SK-N-SH (cell line): ENCODE measurements at regions not wholly inside any gene's neighbourhood (a gene's known extent, or its start where the extent isn't known, plus 50 kb on each side); places are given as distances from the start of the nearest gene placed in this dataset.
A peak's percentile ranks its signal among the peaks of the same experiment; 100 is the strongest.

Experiments
- CTCF ChIA-PET: fragments of 300-600, 350-600 bp; formaldehyde crosslinking; extraction: SDS; loops from one replicate; lab custom pipeline; 2021; lab: Yijun Ruan, JAX
- POLR2A ChIA-PET: fragments of 350-600 bp; sonication (Branson Sonifier 250); formaldehyde crosslinking; extraction: SDS; loops from one replicate; lab custom pipeline; 2020; ENCODE audit warnings: antibody characterized with exemption, inconsistent platforms; lab: Yijun Ruan, JAX
- DNase-seq: peaks from one replicate; pipeline ENCODE4 v3.0.0; 2012
- H2AFZ ChIP-seq: fragments of 200-600 bp; sonication (generic); 2 replicates; pipeline ENCODE4 v1.8.1; 2016; ENCODE audit warnings: antibody characterized with exemption, mild to moderate bottlenecking, low read depth
- H3F3A ChIP-seq: fragments of 200-600 bp; sonication (generic); replicated peaks from 2 replicates; pipeline ENCODE3; 2016; ENCODE audit warnings: antibody characterized with exemption, mild to moderate bottlenecking; ENCODE audit not compliant: insufficient read depth
- H3K27ac ChIP-seq, 2 experiments: fragments of 200-500 bp in 1 of 2; fragments of 200-600 bp in 1 of 2; sonication (Bioruptor generic) in 1 of 2; sonication (generic), shearing (Covaris generic) in 1 of 2; 2 replicates each; pipeline versions ENCODE4 v1.5.1 to v1.6.1; 2014 to 2016; ENCODE audit warnings: low read depth in 2 of 2, inconsistent platforms in 1 of 2, low read length in 1 of 2, mild to moderate bottlenecking in 1 of 2, mixed read lengths in 1 of 2
- H3K27me3 ChIP-seq: fragments of 200-600 bp; sonication (generic), shearing (Covaris generic); 2 replicates; pipeline ENCODE4 v1.6.1; 2016; ENCODE audit warnings: mixed run types; ENCODE audit not compliant: insufficient read depth
- H3K36me3 ChIP-seq, 2 experiments: fragments of 200-500 bp in 1 of 2; fragments of 200-600 bp in 1 of 2; sonication (Bioruptor generic) in 1 of 2; sonication (generic) in 1 of 2; replicated peaks in 1 of 2; 2 replicates each; pipeline versions ENCODE3 to v1.5.1; 2014 to 2016; ENCODE audit warnings: low read length in 1 of 2, mild to moderate bottlenecking in 1 of 2; ENCODE audit not compliant: insufficient read depth in 2 of 2, control insufficient read depth in 1 of 2
- H3K4me1 ChIP-seq, 2 experiments: fragments of 200-500 bp in 1 of 2; fragments of 200-600 bp in 1 of 2; sonication (Bioruptor generic) in 1 of 2; sonication (generic), shearing (Covaris generic) in 1 of 2; 2 replicates each; pipeline versions ENCODE4 v1.5.1 to v1.6.1; 2014 to 2016; ENCODE audit warnings: low read depth in 1 of 2, low read length in 1 of 2, mixed run types in 1 of 2; ENCODE audit not compliant: insufficient read depth in 2 of 2, control insufficient read depth in 1 of 2
- H3K4me2 ChIP-seq: fragments of 200-600 bp; sonication (generic), shearing (Covaris generic); 2 replicates; pipeline ENCODE4 v1.6.1; 2017; ENCODE audit warnings: mixed run types
- H3K4me3 ChIP-seq, 2 experiments: fragments of 200-500 bp in 1 of 2; fragments of 200-600 bp in 1 of 2; sonication (Bioruptor generic) in 1 of 2; sonication (generic), shearing (Covaris generic) in 1 of 2; 2 replicates each; pipeline versions ENCODE4 v1.5.1 to v1.8.1; 2014 to 2016; ENCODE audit warnings: low read depth in 2 of 2, inconsistent platforms in 1 of 2, low read length in 1 of 2, mild to moderate bottlenecking in 1 of 2, mixed read lengths in 1 of 2, moderate library complexity in 1 of 2
- H3K79me2 ChIP-seq: fragments of 200-600 bp; sonication (generic); 2 replicates; pipeline ENCODE4 v1.8.1; 2017; ENCODE audit warnings: mild to moderate bottlenecking; ENCODE audit not compliant: insufficient read depth
- H3K9ac ChIP-seq: fragments of 200-600 bp; sonication (generic); 2 replicates; pipeline ENCODE4 v1.6.1; 2017; ENCODE audit warnings: mixed run types
- H3K9me2 ChIP-seq: fragments of 200-600 bp; sonication (generic); 2 replicates; pipeline ENCODE4 v1.6.1; 2017; ENCODE audit warnings: mixed run types
- H3K9me3 ChIP-seq: fragments of 200-600 bp; sonication (generic); 2 replicates; pipeline ENCODE4 v1.6.1; 2017; ENCODE audit warnings: mixed run types, mild to moderate bottlenecking, moderate library complexity
- H4K20me1 ChIP-seq: fragments of 200-600 bp; sonication (generic); 2 replicates; pipeline ENCODE4 v1.6.1; 2017; ENCODE audit warnings: mild to moderate bottlenecking, mixed run types; ENCODE audit not compliant: insufficient read depth
- CHD2 ChIP-seq: fragments of 150-350 bp; IDR thresholded peaks from 2 replicates; pipeline ENCODE4 v1.6.1; 2018; ENCODE audit warnings: low read length; ENCODE audit not compliant: partially characterized antibody
- ELF1 ChIP-seq: IDR thresholded peaks from 2 replicates; pipeline ENCODE4 v1.4.0; 2012
- EP300 ChIP-seq, 2 experiments: IDR thresholded peaks; 2 replicates each; pipeline versions ENCODE4 v1.4.0 to v1.6.1; 2012; ENCODE audit warnings: borderline replicate concordance in 1 of 2, low read depth in 1 of 2, low read length in 1 of 2
- EZH2phosphoT487 ChIP-seq: fragments of 200-600 bp; sonication (generic); IDR thresholded peaks from 2 replicates; pipeline ENCODE4 v1.6.1; 2017; ENCODE audit warnings: low read depth, mixed run types, mild to moderate bottlenecking, antibody characterized with exemption, moderate library complexity, borderline replicate concordance
- FOSL2 ChIP-seq: IDR thresholded peaks from 2 replicates; pipeline ENCODE4 v1.4.0; 2012; ENCODE audit warnings: low read depth, mild to moderate bottlenecking, moderate library complexity, borderline replicate concordance
- FOXJ3 ChIP-seq: sonication (generic); formaldehyde crosslinking; IDR thresholded peaks from 2 replicates; pipeline ENCODE4 v1.5.1; 2020; ENCODE audit warnings: mild to moderate bottlenecking, missing genetic modification reagents
- FOXM1 ChIP-seq: IDR thresholded peaks from 2 replicates; pipeline ENCODE4 v1.4.0; 2012; ENCODE audit warnings: low read depth, mild to moderate bottlenecking
- GABPA ChIP-seq: IDR thresholded peaks from 2 replicates; pipeline ENCODE4 v1.4.0; 2012; ENCODE audit warnings: low read depth, mild to moderate bottlenecking
- GATA2 ChIP-seq: sonication (generic); formaldehyde crosslinking; IDR thresholded peaks from 2 replicates; pipeline ENCODE4 v1.5.0; 2020; ENCODE audit warnings: mild to moderate bottlenecking, missing genetic modification reagents
- JUND ChIP-seq: IDR thresholded peaks from 2 replicates; pipeline ENCODE4 v1.4.0; 2012
- MEF2A ChIP-seq: IDR thresholded peaks from 2 replicates; pipeline ENCODE4 v1.4.0; 2012; ENCODE audit warnings: low read depth, borderline replicate concordance
- MXI1 ChIP-seq: IDR thresholded peaks from 2 replicates; pipeline ENCODE4 v1.6.1; 2012; ENCODE audit warnings: mild to moderate bottlenecking, low read depth, low read length, improper control_type of control experiment
- NFIC ChIP-seq: IDR thresholded peaks from 2 replicates; pipeline ENCODE4 v1.4.0; 2012; ENCODE audit warnings: borderline replicate concordance
- NRF1 ChIP-seq: IDR thresholded peaks from 2 replicates; pipeline ENCODE4 v1.6.1; 2012; ENCODE audit warnings: low read depth, mild to moderate bottlenecking, low read length
- RAD21 ChIP-seq: IDR thresholded peaks from 2 replicates; pipeline ENCODE4 v1.6.1; 2012; ENCODE audit warnings: mild to moderate bottlenecking, low read length
- RCOR1 ChIP-seq: fragments of 150-350 bp; IDR thresholded peaks from 2 replicates; pipeline ENCODE4 v1.6.1; 2017; ENCODE audit warnings: antibody characterized with exemption, low read length
- RFX5 ChIP-seq: IDR thresholded peaks from 2 replicates; pipeline ENCODE4 v1.6.1; 2012; ENCODE audit warnings: mild to moderate bottlenecking, improper control_type of control experiment, low read length
- RXRA ChIP-seq: IDR thresholded peaks from 2 replicates; pipeline ENCODE4 v1.4.0; 2012; ENCODE audit warnings: low read depth, mild to moderate bottlenecking, borderline replicate concordance
- SIN3A ChIP-seq: IDR thresholded peaks from 2 replicates; pipeline ENCODE4 v1.6.1; 2012; ENCODE audit warnings: low read depth, mild to moderate bottlenecking, low read length, moderate library complexity, borderline replicate concordance
- SMC3 ChIP-seq: IDR thresholded peaks from 2 replicates; pipeline ENCODE4 v1.6.1; 2012; ENCODE audit warnings: low read depth, low read length, improper control_type of control experiment
- TCF12 ChIP-seq: IDR thresholded peaks from 2 replicates; pipeline ENCODE4 v1.4.0; 2012
- TEAD4 ChIP-seq: IDR thresholded peaks from 2 replicates; pipeline ENCODE4 v1.4.0; 2012; ENCODE audit warnings: mild to moderate bottlenecking, borderline replicate concordance; ENCODE audit not compliant: insufficient read depth
- YY1 ChIP-seq: IDR thresholded peaks from 2 replicates; pipeline ENCODE4 v1.4.0; 2012; ENCODE audit warnings: low read depth, mild to moderate bottlenecking
- WGBS: methylation state at CpG from one replicate; pipeline ENCODE4 v1.1.6; 2017; ENCODE audit warnings: low lambda C conversion rate; 5-methylcytosine and 5-hydroxymethylcytosine counted together
- TF ChIP-seq, protein P1 (sequence below): IDR thresholded peaks from 2 replicates; pipeline ENCODE4 v1.6.1; 2012; ENCODE audit warnings: mild to moderate bottlenecking, low read depth, low read length, moderate library complexity
- TF ChIP-seq, protein P2 (sequence below): IDR thresholded peaks from 2 replicates; pipeline ENCODE4 v1.4.0; 2012; ENCODE audit warnings: low read depth, borderline replicate concordance
- TF ChIP-seq, protein P3 (sequence below): IDR thresholded peaks from 2 replicates; pipeline ENCODE4 v1.4.0; 2012; ENCODE audit warnings: low read depth
- TF ChIP-seq, protein P4 (sequence below): fragments of 150-350 bp; IDR thresholded peaks from 2 replicates; pipeline ENCODE4 v1.6.1; 2017; ENCODE audit warnings: antibody characterized with exemption, low read length, low read depth, borderline replicate concordance
- TF ChIP-seq, protein P5 (sequence below): IDR thresholded peaks from 2 replicates; pipeline ENCODE4 v1.4.0; 2012; ENCODE audit warnings: low read depth, borderline replicate concordance

DNA sequence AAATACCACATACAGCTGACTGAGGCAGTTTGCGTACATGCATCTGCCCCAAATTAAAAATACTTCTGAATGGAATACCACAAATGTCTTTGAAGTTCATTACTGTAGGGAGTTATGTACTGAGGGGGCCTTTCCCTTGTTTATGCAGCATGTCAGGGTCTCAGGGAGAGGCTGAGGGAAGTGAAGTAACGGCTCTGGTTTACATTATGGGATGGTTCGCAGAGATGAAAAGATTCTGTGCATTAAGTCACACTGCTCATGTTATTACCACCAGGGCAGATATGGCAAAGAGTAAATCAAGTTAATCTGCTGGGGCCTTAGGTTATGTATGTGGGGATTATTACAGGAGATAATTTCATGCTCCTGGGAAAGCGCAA lies 385.9 kb upstream of the RND3 start:
- DNase-seq: peak; percentile 44
- no peaks in the 10 kb centered on the region for H3K36me3 ChIP-seq
- ChIA-PET POLR2A (no interaction called here), CTCF (interaction anchor here (1.1 to 2.3 kb wide), 3 partner anchors 18 to 385 kb away, joined by 3 to 8 read pairs (median 3); no protein-coding TSS in a partner anchor)
- H4K20me1 ChIP-seq: no peaks in the 10 kb centered on the region
- no peaks in the 10 kb centered on the region for H3K9me3 ChIP-seq
- no peak overlapping the region for H3K9ac ChIP-seq
- no peaks in the 10 kb centered on the region for H3K9me2 ChIP-seq
- H3K27me3 ChIP-seq: no peaks in the 10 kb centered on the region
- WGBS: 77% methylated on average over 4 of the region's 4 CpGs
- H2AFZ ChIP-seq: no peak overlapping the region
- no peaks in the 10 kb centered on the region for H3F3A ChIP-seq
- peak overlapping the region in 1 of 2 experiments; percentile 91; a peak in 2 of 4 replicates for H3K27ac ChIP-seq
- H3K4me1 ChIP-seq: peaks cover 0 to 16% of the 10 kb centered on the region in 2 experiments; a peak in 2 of 4 replicates
- H3K79me2 ChIP-seq: no peaks in the 10 kb centered on the region
- no peak overlapping the region for H3K4me3 ChIP-seq
- no peak overlapping the region for H3K4me2 ChIP-seq
- no peak for TF ChIP-seq EZH2phosphoT487
- TF ChIP-seq, protein P1, sequence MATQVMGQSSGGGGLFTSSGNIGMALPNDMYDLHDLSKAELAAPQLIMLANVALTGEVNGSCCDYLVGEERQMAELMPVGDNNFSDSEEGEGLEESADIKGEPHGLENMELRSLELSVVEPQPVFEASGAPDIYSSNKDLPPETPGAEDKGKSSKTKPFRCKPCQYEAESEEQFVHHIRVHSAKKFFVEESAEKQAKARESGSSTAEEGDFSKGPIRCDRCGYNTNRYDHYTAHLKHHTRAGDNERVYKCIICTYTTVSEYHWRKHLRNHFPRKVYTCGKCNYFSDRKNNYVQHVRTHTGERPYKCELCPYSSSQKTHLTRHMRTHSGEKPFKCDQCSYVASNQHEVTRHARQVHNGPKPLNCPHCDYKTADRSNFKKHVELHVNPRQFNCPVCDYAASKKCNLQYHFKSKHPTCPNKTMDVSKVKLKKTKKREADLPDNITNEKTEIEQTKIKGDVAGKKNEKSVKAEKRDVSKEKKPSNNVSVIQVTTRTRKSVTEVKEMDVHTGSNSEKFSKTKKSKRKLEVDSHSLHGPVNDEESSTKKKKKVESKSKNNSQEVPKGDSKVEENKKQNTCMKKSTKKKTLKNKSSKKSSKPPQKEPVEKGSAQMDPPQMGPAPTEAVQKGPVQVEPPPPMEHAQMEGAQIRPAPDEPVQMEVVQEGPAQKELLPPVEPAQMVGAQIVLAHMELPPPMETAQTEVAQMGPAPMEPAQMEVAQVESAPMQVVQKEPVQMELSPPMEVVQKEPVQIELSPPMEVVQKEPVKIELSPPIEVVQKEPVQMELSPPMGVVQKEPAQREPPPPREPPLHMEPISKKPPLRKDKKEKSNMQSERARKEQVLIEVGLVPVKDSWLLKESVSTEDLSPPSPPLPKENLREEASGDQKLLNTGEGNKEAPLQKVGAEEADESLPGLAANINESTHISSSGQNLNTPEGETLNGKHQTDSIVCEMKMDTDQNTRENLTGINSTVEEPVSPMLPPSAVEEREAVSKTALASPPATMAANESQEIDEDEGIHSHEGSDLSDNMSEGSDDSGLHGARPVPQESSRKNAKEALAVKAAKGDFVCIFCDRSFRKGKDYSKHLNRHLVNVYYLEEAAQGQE: no peak
- TF ChIP-seq, protein P2, sequence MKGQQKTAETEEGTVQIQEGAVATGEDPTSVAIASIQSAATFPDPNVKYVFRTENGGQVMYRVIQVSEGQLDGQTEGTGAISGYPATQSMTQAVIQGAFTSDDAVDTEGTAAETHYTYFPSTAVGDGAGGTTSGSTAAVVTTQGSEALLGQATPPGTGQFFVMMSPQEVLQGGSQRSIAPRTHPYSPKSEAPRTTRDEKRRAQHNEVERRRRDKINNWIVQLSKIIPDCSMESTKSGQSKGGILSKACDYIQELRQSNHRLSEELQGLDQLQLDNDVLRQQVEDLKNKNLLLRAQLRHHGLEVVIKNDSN: no peak
- 0 out of 2 replicates have a peak, but pooled peaks have one; percentile 17 for TF ChIP-seq TCF12
- no peak for TF ChIP-seq SIN3A
- no peak for TF ChIP-seq MEF2A
- 0 out of 2 replicates have a peak, but pooled peaks have one; percentile 44 for TF ChIP-seq MXI1
- no peak for TF ChIP-seq GABPA
- TF ChIP-seq EP300 (IDR thresholded peaks at IDR 0.05; ENCODE audit: borderline replicate concordance in 1 of 2, low read depth in 1 of 2, low read length in 1 of 2): peak in 1 of 2 experiments; percentile 91; a peak in 2 of 4 replicates
- no peak for TF ChIP-seq FOXM1
- TF ChIP-seq, protein P3, sequence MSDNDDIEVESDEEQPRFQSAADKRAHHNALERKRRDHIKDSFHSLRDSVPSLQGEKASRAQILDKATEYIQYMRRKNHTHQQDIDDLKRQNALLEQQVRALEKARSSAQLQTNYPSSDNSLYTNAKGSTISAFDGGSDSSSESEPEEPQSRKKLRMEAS: no peak
- no peak for TF ChIP-seq NRF1
- TF ChIP-seq, protein P4, sequence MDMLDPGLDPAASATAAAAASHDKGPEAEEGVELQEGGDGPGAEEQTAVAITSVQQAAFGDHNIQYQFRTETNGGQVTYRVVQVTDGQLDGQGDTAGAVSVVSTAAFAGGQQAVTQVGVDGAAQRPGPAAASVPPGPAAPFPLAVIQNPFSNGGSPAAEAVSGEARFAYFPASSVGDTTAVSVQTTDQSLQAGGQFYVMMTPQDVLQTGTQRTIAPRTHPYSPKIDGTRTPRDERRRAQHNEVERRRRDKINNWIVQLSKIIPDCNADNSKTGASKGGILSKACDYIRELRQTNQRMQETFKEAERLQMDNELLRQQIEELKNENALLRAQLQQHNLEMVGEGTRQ: no peak
- peak; percentile 58; the same call in 1 of the 2 replicates for TF ChIP-seq FOXJ3 (CRISPR knock-in tag)
- peak; percentile 33; the same call in 1 of the 2 replicates for TF ChIP-seq RAD21
- TF ChIP-seq SMC3: no peak; the same call in 1 of the 2 replicates
- no peak for TF ChIP-seq RXRA
- TF ChIP-seq CHD2: peak; percentile 80
- no peak for TF ChIP-seq JUND
- no peak; the same call in 1 of the 2 replicates for TF ChIP-seq RFX5
- peak; percentile 62; the same call in 1 of the 2 replicates for TF ChIP-seq RCOR1
- TF ChIP-seq YY1: no peak
- TF ChIP-seq, protein P5, sequence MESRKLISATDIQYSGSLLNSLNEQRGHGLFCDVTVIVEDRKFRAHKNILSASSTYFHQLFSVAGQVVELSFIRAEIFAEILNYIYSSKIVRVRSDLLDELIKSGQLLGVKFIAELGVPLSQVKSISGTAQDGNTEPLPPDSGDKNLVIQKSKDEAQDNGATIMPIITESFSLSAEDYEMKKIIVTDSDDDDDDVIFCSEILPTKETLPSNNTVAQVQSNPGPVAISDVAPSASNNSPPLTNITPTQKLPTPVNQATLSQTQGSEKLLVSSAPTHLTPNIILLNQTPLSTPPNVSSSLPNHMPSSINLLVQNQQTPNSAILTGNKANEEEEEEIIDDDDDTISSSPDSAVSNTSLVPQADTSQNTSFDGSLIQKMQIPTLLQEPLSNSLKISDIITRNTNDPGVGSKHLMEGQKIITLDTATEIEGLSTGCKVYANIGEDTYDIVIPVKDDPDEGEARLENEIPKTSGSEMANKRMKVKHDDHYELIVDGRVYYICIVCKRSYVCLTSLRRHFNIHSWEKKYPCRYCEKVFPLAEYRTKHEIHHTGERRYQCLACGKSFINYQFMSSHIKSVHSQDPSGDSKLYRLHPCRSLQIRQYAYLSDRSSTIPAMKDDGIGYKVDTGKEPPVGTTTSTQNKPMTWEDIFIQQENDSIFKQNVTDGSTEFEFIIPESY: no peak
- no peak for TF ChIP-seq TEAD4
- TF ChIP-seq GATA2 (CRISPR knock-in tag): peak; percentile 83
- no peak for TF ChIP-seq NFIC
- TF ChIP-seq FOSL2: no peak
- no peak for TF ChIP-seq ELF1
